ENCODE measurements at regions not wholly inside any gene's neighbourhood (a gene's known extent, or its start where the extent isn't known, plus 50 kb on each side); places are given as distances from the start of the nearest gene placed in this dataset.
A peak's percentile ranks its signal among the peaks of the same experiment; 100 is the strongest.

DNA sequence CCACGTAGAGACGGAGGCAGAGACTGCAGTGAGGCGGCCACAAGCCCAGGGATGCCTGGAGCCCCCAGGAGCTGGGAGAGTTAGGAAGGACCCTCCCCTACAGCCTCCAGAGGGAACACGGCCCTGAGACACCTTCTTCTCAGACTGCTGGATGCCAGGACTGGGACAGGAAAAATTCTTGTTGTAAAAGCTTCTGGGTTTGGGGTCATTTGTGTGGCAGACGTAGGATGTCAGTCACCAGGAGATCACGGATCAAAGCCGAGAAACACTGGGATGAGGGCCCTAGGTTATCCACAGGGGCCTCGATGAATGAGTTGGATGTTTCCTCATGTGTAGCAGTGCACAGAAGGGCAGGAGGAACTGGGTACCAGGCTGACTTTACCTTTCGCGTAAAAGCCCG, 163.7 kb downstream of the SHOX start:
- TF ChIP-seq, protein P1, sequence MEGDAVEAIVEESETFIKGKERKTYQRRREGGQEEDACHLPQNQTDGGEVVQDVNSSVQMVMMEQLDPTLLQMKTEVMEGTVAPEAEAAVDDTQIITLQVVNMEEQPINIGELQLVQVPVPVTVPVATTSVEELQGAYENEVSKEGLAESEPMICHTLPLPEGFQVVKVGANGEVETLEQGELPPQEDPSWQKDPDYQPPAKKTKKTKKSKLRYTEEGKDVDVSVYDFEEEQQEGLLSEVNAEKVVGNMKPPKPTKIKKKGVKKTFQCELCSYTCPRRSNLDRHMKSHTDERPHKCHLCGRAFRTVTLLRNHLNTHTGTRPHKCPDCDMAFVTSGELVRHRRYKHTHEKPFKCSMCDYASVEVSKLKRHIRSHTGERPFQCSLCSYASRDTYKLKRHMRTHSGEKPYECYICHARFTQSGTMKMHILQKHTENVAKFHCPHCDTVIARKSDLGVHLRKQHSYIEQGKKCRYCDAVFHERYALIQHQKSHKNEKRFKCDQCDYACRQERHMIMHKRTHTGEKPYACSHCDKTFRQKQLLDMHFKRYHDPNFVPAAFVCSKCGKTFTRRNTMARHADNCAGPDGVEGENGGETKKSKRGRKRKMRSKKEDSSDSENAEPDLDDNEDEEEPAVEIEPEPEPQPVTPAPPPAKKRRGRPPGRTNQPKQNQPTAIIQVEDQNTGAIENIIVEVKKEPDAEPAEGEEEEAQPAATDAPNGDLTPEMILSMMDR (conservative IDR thresholded peaks at IDR 0.05), result no peak
- Mint-ChIP-seq H3K4me1 (ENCODE audit: unreplicated experiment) (peaks cover 3% of the 10 kb centered on the region), H3K4me3 (no peak overlapping the region), H3K9me3 (no peaks in the 10 kb centered on the region), H3K27me3 (peaks cover 46% of the 10 kb centered on the region), H3K36me3 (no peaks in the 10 kb centered on the region), H3K27ac (no peak overlapping the region)
- peak; percentile 37 for DNase-seq (ENCODE audit: extremely low spot score, unreplicated experiment)

DNA sequence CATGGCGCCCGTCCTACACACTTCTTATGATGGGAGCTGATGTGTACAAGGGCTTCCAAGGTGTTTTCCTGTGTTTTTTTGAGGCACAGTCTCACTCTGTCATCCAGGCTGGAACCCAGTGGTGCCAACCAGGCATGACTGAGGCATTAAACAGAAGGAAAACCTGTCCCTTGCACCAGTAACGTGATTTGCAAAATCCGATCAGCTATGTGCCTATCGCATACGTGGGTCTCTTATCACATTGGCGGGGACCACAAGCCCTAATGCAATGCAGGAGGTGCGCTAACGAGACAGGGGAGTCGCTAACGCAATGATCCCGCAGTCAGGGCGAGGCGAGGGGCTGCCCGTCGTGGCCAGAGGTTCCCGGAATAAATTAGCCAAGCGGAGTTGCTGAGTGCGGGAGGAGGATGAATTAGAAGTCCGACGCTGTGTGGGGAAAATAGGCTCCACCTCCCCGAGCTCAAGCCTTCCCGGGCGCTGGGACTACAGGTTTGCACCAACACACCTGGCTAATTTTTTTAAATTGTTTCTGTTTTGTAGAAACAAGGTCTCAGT, 162.7 kb downstream of the SHOX start:
- TF ChIP-seq, protein P1 (conservative IDR thresholded peaks at IDR 0.05), result no peak
- Mint-ChIP-seq H3K4me1 (ENCODE audit: unreplicated experiment) (peaks cover 3% of the 10 kb centered on the region), H3K4me3 (no peak overlapping the region), H3K36me3 (no peaks in the 10 kb centered on the region), H3K9me3 (no peaks in the 10 kb centered on the region), H3K27me3 (peaks cover 56% of the 10 kb centered on the region), H3K27ac (no peak overlapping the region)
- no peak for DNase-seq (ENCODE audit: extremely low spot score, unreplicated experiment)

DNA sequence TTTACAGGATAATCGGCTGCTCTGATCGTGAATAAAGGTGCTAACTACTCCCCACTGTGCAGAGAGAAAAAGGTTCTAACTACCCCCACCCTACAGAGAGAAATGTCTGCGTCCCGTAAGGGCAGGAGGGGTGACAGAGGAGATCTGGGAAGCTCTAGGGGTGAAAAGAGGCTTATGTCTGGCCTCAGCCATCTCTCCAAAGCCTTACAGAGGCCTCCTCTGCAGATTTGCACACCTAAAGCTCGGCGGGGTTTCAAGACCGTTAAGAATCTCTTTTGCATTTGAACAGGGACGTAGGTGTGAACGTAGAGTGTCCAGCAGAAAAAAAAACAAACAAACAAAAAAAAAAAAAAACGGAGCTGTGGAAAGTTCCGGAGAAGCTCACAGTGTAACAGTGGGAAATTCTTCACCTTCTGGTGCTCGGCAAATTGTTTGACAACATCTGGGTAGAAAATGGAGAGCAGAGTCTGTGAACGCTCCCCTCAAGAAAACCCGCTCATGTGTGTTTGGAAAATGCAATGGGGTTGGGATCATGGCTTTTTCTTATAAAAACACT, 161.0 kb downstream of the SHOX start:
- Mint-ChIP-seq H3K36me3 (no peaks in the 10 kb centered on the region), H3K27ac (no peak overlapping the region), H3K4me3 (no peak overlapping the region), H3K9me3 (no peaks in the 10 kb centered on the region), H3K4me1 (ENCODE audit: unreplicated experiment) (peaks cover 3% of the 10 kb centered on the region), H3K27me3 (peaks cover 56% of the 10 kb centered on the region)
- DNase-seq (ENCODE audit: extremely low spot score, unreplicated experiment), result no peak
- TF ChIP-seq, protein P1 (conservative IDR thresholded peaks at IDR 0.05), result no peak

DNA sequence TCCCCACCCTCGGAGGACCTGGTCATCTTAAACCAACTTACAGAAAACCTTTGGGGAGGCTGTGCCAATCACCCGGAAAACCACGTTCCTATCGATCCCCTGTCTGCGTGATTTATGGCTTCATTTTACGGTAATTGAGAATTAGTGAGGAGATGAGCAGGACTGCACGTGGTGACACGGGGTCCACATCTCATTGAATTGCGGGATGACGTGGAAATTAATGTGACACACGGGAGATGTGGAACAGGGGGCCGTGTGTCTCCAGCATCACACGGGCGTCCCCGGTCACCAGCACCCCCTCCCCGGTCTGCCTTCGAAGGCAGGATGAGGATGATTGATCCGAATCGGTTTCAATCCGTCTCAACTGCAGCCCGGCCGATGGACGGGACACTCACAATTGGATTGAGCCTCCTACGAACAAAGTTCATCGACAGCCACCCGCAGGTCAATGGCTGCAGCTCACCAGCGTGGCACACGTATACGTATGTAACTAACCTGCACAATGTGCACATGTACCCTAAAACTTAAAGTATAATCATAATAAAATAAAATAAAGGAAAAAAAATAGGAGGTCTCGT, 160.3 kb downstream of the SHOX start:
- H3K4me1 Mint-ChIP-seq (ENCODE audit: unreplicated experiment), result peaks cover 7% of the 10 kb centered on the region
- TF ChIP-seq, protein P1 (conservative IDR thresholded peaks at IDR 0.05), result no peak
- no peak overlapping the region for H3K27ac Mint-ChIP-seq
- H3K36me3 Mint-ChIP-seq, result no peaks in the 10 kb centered on the region
- peaks cover 56% of the 10 kb centered on the region for H3K27me3 Mint-ChIP-seq
- H3K9me3 Mint-ChIP-seq, result no peaks in the 10 kb centered on the region
- no peak for DNase-seq (ENCODE audit: extremely low spot score, unreplicated experiment)
- no peak overlapping the region for H3K4me3 Mint-ChIP-seq

DNA sequence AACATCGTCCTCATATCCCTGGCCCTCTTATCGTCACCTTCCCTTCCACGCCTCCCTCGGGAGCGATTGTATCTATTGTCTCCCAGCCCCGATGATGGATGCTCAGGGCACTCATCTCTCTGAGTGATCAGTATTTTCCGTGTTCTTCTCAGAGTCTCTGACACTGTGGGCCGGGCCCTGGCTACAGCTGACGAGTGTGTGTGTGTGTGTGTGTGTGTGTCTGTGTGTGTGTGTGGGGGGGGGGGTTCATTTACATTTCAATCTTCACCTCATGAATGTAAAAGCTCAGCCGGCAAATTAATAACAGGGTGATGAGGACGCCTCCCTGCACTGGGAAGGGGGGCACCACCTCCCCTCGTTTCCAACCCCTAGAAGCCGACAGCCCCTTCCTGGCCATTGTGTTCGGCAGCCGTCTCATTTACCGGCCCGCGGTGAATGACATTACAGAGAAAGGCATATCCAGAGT, 159.5 kb downstream of the SHOX start:
- DNase-seq (ENCODE audit: extremely low spot score, unreplicated experiment), result no peak
- peaks cover 7% of the 10 kb centered on the region for H3K4me1 Mint-ChIP-seq (ENCODE audit: unreplicated experiment)
- H3K27ac Mint-ChIP-seq, result no peak overlapping the region
- H3K27me3 Mint-ChIP-seq, result peaks cover 53% of the 10 kb centered on the region
- TF ChIP-seq, protein P1 (conservative IDR thresholded peaks at IDR 0.05), result no peak
- peak overlapping the region; percentile 66 for H3K4me3 Mint-ChIP-seq
- no peaks in the 10 kb centered on the region for H3K36me3 Mint-ChIP-seq
- no peaks in the 10 kb centered on the region for H3K9me3 Mint-ChIP-seq

Measured in type B pancreatic cell (in vitro differentiated cells).